Left renal pelvis (tissue), 4 donors: ENCODE measurements at regions not wholly inside any gene's neighbourhood (a gene's known extent, or its start where the extent isn't known, plus 50 kb on each side); places are given as distances from the start of the nearest gene placed in this dataset.
"Not testable (repeated sequence)": the region's sequence is repeated elsewhere in the genome, so short reads cannot be mapped to it uniquely, and the experiment has no call there.

ENCODE experiments used
- DNase-seq, 4 donors: peaks; one replicate each; pipeline ENCODE4 v3.0.0-alpha.2; 2013; ENCODE audit warnings: low read depth in 4 of 4, low spot score in 3 of 4

GRCh38 chr6:85995339-85996033 is 352.8 kb upstream of the SYNCRIP start:
- no peak for DNase-seq

DNA sequence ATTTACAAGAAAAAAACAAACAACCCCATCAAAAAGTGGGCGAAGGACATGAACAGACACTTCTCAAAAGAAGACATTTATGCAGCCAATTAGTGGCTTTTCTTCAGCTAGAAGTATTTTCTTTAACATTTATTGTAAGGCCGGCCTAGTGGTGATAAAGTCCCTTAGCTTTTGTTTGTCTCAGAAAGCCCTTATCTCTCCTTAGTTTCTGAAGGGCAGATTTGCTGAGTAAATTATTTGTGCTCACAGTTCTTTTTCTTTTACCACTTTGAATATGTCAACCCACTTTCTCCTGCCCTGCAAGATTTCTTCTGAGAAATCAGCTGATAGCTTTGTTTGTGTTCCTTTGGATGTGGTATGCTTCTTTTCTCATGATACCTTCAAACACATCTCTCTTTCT is 344.0 kb upstream of the SYNCRIP start:
- DNase-seq: no peak

GRCh38 chr6:85983032-85983659 is 340.5 kb upstream of the SYNCRIP start:
- no peak for DNase-seq

DNA sequence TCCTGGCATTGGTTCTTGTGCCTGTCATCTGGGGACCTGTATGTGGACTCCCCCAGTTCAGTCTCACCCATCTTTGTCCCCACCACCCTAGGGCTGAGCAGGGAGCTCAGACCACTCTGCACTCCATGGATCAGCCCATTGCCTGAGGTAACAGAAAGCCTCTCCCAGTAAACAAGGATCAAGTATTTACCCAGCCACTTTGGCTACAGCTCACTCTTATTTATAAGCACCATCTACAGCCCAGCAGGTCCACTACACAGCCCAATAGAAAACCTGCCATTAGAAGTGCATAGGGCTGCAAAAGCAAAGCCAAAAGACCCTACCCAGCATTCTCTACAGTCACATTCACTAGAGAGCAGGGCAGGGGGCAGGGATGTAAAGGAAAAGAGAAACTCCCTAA is 335.0 kb upstream of the SYNCRIP start:
- DNase-seq: no peak

- no peak for DNase-seq
Observed at GRCh38 chr6:85975957-85976356, 333.3 kb upstream of the SYNCRIP start.

GRCh38 chr6:85971238-85971637 is 328.6 kb upstream of the SYNCRIP start:
- no peak for DNase-seq

- DNase-seq: no peak
Observed at GRCh38 chr6:85966828-85967227, 324.1 kb upstream of the SYNCRIP start.

GRCh38 chr6:85961746-85962145 is 319.1 kb upstream of the SYNCRIP start:
- no peak for DNase-seq

DNA sequence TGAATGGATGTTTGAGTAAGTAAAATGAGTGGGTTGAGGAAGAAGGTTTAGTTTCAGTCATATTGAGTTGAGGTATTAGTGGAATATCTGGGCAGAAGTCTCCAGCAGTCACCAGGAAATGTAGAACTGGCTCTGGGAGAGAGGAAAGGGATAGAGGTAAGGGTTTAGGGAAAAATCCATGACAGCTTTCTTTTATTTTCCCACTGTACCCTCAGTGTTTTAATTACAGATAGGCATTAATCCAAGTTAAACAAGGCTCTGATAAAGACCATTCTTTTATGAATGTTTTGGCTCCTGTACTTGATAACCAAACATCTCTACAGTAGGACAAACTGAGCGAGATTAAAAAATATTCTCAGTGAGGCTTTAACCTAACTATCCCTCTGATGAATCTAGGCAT is 318.4 kb upstream of the SYNCRIP start:
- DNase-seq: no peak

DNA sequence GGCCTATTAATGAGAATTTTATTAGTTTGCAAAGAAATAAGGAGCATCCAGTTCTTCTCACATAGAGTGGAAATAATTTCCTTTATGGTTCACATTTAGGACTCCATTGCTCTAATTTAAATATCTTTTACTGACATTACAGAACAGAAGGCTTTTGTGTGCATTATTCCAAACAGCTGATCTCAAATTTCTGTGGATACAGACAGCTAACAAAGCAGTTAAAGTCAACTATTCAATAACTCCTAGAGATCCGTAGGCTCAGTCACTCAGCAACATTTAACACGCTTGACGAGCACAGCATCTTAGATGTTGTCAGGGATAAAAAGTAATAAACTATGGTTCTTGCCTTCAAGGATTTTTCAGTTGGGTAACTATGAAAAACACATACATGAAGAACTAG is 305.8 kb upstream of the SYNCRIP start:
- DNase-seq: no peak

DNA sequence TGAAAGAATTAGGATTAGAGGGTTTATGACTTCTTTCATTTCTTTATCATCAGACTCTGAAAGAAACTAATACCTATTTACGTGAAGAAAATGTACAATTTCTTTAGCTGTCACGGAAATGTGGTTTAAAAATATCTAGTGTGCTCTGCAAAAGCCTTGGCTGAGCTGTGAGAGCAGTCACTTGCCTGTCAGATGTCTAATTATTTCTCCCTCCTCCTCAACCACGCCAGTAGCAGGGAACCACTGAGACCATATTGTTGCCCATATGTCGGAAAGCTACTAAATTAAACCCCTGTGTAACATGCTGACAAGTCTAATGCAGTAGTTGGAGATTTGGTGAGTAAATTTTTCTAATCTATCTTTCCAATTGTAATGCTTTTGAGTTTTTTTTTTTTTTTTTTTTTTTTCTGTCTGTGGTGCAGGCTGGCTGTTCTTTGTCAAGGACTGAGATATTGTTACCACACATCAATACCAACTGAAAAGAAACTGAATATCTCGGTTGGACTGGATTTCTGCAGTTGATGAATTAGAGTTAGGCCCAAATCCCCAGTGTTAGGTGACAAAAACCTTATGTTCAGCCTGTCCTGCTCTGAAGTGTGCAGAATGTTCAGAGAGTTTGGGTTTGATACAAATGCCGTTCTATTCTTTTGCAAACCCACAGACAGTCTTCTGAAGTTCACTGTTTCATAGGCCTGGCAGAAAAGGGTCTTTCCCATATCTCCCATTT is 302.9 kb upstream of the SYNCRIP start:
- no peak for DNase-seq

DNA sequence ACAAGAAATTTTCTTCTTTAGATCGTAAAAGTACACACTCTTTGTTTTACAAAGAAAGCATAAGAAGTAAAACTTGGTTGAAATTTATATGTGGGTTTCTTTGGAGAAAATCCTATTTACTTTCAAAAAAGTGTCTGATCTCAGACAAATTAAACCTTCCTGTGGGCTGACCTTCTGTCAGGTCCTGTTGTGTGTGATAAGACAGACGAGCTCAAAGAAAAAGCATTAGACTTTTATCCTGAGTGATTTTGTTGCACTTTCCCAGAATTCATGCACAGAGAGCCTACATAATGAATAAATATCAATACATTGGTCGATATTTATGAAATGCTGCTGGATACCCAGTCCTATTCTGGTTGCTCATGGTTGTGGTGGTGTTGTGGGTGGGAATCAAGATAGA is 302.1 kb upstream of the SYNCRIP start:
- no peak for DNase-seq

DNA sequence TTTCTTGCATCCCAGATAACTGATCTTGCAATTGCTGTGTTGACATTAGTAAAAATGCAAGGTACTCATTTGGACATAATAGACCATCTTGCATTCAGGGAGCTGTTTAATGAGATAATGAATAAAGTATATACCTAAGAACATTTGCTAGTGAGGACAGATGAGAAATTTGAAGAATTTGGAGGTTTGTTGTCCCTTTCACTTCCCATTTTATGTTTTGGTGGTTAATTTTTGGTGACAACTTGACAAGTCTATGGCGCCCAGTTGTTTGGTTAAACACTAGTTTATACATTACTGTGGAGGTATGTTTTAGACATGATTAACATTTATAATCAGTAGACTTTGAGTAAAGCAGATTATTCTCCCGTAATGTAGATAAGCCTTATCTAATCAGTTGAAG is 300.2 kb upstream of the SYNCRIP start:
- DNase-seq: no peak

GRCh38 chr6:85936916-85937315 is 294.2 kb upstream of the SYNCRIP start:
- DNase-seq: no peak

DNA sequence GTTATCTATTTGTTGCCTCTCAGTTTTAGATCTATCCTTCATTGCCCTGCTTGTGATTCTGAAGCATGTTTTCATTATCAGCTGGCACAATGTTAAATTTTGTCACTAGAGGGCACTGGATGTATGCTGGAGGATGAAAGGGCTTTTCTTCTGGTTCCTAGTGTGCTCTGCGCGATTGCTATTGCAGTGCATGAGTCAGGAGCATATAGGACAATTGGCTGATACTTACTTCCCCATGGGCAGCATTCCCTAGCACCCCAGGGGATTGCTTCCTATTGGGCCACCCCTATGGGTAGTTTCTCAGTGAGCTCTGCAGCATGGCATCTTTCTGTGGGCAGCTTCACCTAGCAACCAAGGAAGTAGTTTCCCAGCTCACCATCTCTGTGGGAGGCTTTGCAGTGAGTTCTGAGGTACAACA is 280.3 kb upstream of the SYNCRIP start:
- peak; percentile 10 to 35 (median 24) for DNase-seq

DNA sequence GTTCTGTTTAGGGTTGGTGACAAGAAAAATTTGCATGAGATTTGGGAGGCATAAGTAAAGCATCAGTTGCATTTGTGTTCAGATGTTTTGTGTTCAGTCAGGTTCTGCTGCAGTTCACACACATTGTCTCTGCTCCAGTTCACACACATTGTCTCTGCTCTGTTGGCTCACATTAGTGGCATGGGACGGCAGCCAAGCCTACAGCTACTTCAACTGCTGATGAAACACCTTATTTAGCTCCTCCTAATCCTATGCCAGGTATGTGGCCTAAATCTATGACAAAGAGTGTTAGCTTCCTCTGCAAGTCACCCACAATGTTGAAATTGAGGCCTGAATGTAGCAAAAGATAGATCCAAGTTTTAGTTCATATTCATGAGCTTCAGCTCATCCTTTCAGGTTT is 278.1 kb upstream of the SYNCRIP start:
- DNase-seq: no peak

DNA sequence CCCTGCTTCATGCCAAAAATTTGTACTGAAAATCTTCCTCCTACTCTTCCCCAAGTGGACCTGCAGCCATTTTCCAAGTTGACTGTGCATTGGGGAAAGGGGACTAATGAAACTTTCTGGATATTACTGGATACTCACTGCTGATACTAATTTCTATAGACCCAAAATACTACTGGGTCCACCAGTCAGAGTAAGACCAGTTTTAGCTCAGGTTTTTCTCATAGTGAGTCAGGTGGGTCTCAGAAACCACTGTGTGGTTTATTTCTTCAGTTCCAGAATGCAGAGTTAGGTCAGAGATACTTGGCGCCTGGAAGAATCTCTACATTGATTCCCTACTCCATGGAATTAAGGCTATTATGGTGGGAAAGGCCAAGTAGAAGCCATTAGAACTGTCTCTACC is 274.8 kb upstream of the SYNCRIP start:
- no peak for DNase-seq

DNA sequence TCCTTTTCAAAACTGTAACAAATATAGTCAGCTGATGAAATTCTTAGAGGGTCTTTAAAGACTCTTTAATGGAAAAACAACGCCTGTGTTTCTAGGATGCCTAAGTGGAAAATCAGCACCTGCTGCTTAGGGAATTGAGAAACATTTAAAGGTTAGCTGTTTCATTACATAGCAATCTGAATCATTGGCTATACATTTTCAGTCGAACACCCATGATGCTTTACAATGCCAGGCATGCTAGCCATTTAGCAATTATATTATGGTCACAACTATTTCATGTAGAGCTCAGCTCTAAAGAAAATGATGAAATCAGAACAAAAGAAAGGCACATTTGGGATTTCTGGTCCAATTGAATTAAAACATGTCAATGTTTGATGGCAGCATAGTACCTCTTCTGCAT is 270.3 kb upstream of the SYNCRIP start:
- no peak for DNase-seq

DNA sequence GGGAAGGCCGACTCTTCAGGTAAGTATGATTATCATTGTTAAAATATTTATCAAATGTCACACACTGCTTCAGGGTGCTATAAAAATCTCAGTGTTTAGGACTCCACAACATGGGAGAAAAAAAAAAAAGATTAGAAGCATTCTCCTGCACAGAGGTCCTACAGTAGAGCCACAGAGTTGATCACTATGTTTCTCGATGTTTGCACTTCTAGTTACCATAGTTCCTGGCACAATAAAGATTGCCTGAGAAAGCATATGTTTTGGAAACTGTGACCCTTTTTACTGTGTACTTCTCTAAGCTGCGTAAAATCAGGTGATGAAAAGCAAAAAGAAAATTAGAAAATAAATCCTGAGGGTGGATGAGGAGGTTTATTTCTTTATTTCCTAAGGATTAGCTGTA is 269.9 kb upstream of the SYNCRIP start:
- DNase-seq: no peak

DNA sequence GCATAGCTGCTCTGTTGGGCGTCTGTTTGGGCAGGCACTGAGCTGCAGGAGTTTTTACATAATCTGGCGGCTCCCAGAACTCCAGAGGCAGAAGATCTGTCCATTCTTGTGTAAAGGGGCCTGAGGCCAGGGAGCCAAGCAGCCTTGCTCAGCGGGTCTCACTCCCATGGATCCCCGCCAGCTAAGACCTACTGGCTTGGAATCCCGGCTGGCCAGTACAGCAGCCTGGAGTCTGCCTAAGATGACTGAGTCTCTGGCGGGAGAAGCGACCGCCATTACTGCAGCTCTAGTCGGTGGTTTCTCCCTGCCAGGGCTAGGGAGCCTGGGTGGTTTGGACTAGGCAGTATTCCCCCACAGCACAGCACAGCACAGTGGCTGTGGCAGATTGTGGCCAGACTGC is 268.4 kb upstream of the SYNCRIP start:
- DNase-seq: no peak

GRCh38 chr6:85908120-85908519 is 265.4 kb upstream of the SYNCRIP start:
- DNase-seq: not testable (repeated sequence)

DNA sequence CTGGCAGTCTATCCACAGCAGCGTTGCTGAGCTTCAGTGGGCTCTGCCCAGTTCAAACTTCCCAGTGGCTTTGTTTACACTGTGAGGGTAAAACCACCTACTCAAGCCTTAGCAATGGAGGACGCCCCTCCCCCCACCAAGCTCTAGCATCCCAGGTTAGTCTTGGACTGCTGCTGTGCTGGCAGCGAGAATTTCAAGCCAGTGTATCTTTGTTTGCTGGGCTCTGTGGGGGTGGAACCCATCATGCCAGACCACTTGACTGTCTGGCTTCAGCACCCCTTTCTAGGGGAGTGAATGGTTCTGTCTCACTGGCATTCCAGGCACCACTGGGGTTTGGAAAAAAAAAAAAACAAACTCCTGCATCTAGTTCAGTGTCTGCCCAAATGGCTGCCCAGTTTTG is 249.7 kb upstream of the SYNCRIP start:
- DNase-seq: no peak
